Astrocyte of the cerebellum (primary cell): ENCODE measurements at regions not wholly inside any gene's neighbourhood (a gene's known extent, or its start where the extent isn't known, plus 50 kb on each side); places are given as distances from the start of the nearest gene placed in this dataset.

Experiments used
- DNase-seq: peaks from one replicate; pipeline ENCODE4 v3.0.0-alpha.2; 2011; ENCODE audit warnings: low read depth
- H3K4me3 ChIP-seq: 2 replicates; pipeline ENCODE4 v1.5.1; 2011; ENCODE audit warnings: mild to moderate bottlenecking, low read depth, low read length, moderate library complexity
- CTCF ChIP-seq: IDR thresholded peaks from 2 replicates; pipeline ENCODE4 v1.5.1; 2012; ENCODE audit warnings: low read length, low read depth, moderate library complexity, mild to moderate bottlenecking; ENCODE audit errors: missing control alignments
- in situ Hi-C: cut with HindIII; loops from 2 replicates; pipeline ENCODE4 v1.10.0; 2017; ENCODE audit warnings: low sequenced_read_pairs

- TF ChIP-seq CTCF = no peak
- DNase-seq = no peak
- no peak overlapping the region for H3K4me3 ChIP-seq
- in situ Hi-C loops = no loop called here
Observed at GRCh38 chr12:18942669-18943068, 186.9 kb upstream of the PLEKHA5 start.

- no peak overlapping the region for H3K4me3 ChIP-seq
- DNase-seq = no peak
- TF ChIP-seq CTCF = no peak
- in situ Hi-C loops = no loop called here
Observed at GRCh38 chr12:18943200-18943599, 186.3 kb upstream of the PLEKHA5 start.

- in situ Hi-C loops = no loop called here
- TF ChIP-seq CTCF = no peak
- no peak for DNase-seq
- H3K4me3 ChIP-seq = no peak overlapping the region
Observed at GRCh38 chr12:18946106-18946505, 183.4 kb upstream of the PLEKHA5 start.

- in situ Hi-C loops = no loop called here
- TF ChIP-seq CTCF = no peak
- no peak for DNase-seq
Observed at GRCh38 chr12:18951218-18951617, 178.3 kb upstream of the PLEKHA5 start.

GRCh38 chr12:18953505-18953904, 176.0 kb upstream of the PLEKHA5 start:
- in situ Hi-C loops = no loop called here

More at GRCh38 chr12:18951218-18951617, 178.3 kb upstream of the PLEKHA5 start:
- no peak overlapping the region for H3K4me3 ChIP-seq

GRCh38 chr12:18955594-18955993, 173.9 kb upstream of the PLEKHA5 start:
- in situ Hi-C loops = no loop called here
- TF ChIP-seq CTCF = no peak
- DNase-seq = no peak
- H3K4me3 ChIP-seq = no peak overlapping the region

More at GRCh38 chr12:18953505-18953904, 176.0 kb upstream of the PLEKHA5 start:
- no peak overlapping the region for H3K4me3 ChIP-seq
- TF ChIP-seq CTCF = no peak
- DNase-seq = no peak

GRCh38 chr12:18965203-18965602, 164.3 kb upstream of the PLEKHA5 start:
- in situ Hi-C loops = no loop called here
- TF ChIP-seq CTCF = no peak

More at GRCh38 chr12:18965203-18965602, 164.3 kb upstream of the PLEKHA5 start:
- no peak overlapping the region for H3K4me3 ChIP-seq
- DNase-seq = no peak
